ENCODE measurements at regions not wholly inside any gene's neighbourhood (a gene's known extent, or its start where the extent isn't known, plus 50 kb on each side); places are given as distances from the start of the nearest gene placed in this dataset.

DNA sequence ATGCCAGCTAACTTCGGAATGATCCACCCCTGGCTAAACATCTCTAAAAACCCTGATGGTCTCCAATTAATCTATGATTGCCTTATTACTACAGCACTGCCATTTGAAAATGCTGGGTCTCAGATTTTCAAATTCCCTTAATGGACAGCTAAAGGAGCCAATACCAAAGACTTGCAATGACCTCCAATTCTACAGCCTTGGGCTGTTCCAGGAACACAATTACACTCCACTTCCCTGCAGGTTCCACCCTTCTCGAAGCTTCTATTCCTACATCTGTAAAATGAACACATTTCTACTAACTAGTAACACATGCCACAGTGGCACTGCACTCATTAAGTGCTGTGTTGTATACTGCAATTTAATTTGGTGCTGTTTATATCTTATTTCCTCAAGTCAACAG is 85.7 kb upstream of the AK4 start:
- Histone ChIP-seq H3K9me3 (replicated peaks; ENCODE audit: control insufficient read depth, insufficient read depth, low read length) (no peaks in the 10 kb centered on the region), H3K79me2 (ENCODE audit: control insufficient read depth, insufficient read depth, low read length) (no peaks in the 10 kb centered on the region), H3K27ac (ENCODE audit: insufficient read depth, low read depth, low read length) (no peak overlapping the region), H2AFZ (ENCODE audit: low read depth, low read length) (no peak overlapping the region), H3K4me1 (ENCODE audit: control insufficient read depth, extremely low read depth, insufficient read depth, low read length) (peaks cover 8% of the 10 kb centered on the region), H3K9me1 (replicated peaks; ENCODE audit: control insufficient read depth, extremely low read depth, insufficient read depth, low read length) (no peaks in the 10 kb centered on the region), H4K20me1 (replicated peaks; ENCODE audit: control insufficient read depth, extremely low read depth, insufficient read depth, low read length) (no peaks in the 10 kb centered on the region), H3K4me3 (replicated peaks in 1 of 3; ENCODE audit: insufficient read depth in 1 of 3, low read depth in 1 of 3, low read length in 3 of 3) (no peak overlapping the region), H3K9ac (replicated peaks; ENCODE audit: extremely low read depth, insufficient read depth, low read length) (no peak overlapping the region), H3K36me3 (ENCODE audit: control insufficient read depth in 2 of 2, extremely low read depth in 1 of 2, insufficient read depth in 2 of 2, low read length in 2 of 2) (peaks cover 0 to 5% of the 10 kb centered on the region in 2 experiments), H3K27me3 (ENCODE audit: control insufficient read depth in 2 of 2, insufficient read depth in 2 of 2, low read length in 2 of 2) (no peaks in the 10 kb centered on the region), H3K4me2 (ENCODE audit: insufficient read depth, low read length) (no peak overlapping the region)
- POLR2A ChIA-PET = no interaction called here
- CTCF ChIA-PET = interaction anchor here (1.0 to 2.5 kb wide), 4 partner anchors 13 to 626 kb away, joined by 4 to 13 read pairs (median 6); no protein-coding TSS in a partner anchor
- TF ChIP-seq EZH2 (IDR thresholded peaks at IDR 0.05; ENCODE audit: borderline replicate concordance, low read depth, low read length, severe bottlenecking) = no peak
- no peak for TF ChIP-seq JUN (IDR thresholded peaks at IDR 0.05; ENCODE audit: borderline replicate concordance, insufficient read depth, insufficient read length, low read depth)
- no peak for TF ChIP-seq FOS (IDR thresholded peaks at IDR 0.05; ENCODE audit: borderline replicate concordance, insufficient read depth, low read length)
- TF ChIP-seq, protein P1, sequence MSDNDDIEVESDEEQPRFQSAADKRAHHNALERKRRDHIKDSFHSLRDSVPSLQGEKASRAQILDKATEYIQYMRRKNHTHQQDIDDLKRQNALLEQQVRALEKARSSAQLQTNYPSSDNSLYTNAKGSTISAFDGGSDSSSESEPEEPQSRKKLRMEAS (IDR thresholded peaks at IDR 0.05; ENCODE audit: insufficient read depth, insufficient read length) = no peak
- TF ChIP-seq GATA2 (IDR thresholded peaks at IDR 0.05; ENCODE audit: insufficient read depth, insufficient read length, low read depth, low read length) = no peak
- no peak for TF ChIP-seq POLR2AphosphoS5 (IDR thresholded peaks at IDR 0.05; ENCODE audit: insufficient read depth, low read depth, low read length)
- TF ChIP-seq, protein P2, sequence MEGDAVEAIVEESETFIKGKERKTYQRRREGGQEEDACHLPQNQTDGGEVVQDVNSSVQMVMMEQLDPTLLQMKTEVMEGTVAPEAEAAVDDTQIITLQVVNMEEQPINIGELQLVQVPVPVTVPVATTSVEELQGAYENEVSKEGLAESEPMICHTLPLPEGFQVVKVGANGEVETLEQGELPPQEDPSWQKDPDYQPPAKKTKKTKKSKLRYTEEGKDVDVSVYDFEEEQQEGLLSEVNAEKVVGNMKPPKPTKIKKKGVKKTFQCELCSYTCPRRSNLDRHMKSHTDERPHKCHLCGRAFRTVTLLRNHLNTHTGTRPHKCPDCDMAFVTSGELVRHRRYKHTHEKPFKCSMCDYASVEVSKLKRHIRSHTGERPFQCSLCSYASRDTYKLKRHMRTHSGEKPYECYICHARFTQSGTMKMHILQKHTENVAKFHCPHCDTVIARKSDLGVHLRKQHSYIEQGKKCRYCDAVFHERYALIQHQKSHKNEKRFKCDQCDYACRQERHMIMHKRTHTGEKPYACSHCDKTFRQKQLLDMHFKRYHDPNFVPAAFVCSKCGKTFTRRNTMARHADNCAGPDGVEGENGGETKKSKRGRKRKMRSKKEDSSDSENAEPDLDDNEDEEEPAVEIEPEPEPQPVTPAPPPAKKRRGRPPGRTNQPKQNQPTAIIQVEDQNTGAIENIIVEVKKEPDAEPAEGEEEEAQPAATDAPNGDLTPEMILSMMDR (IDR thresholded peaks at IDR 0.05; ENCODE audit: extremely low read depth in 1 of 2, insufficient read depth in 1 of 2, low read depth in 1 of 2, low read length in 2 of 2) = no peak
- TF ChIP-seq MYC (IDR thresholded peaks at IDR 0.05; ENCODE audit: low read depth, low read length) = no peak
- no peak for TF ChIP-seq POLR2A (IDR thresholded peaks at IDR 0.05; ENCODE audit: low read depth, low read length)
- no peak for DNase-seq (ENCODE audit: low read depth, low spot score)
- intact Hi-C loops (cut with micrococcal nuclease) (loop anchor here (5.0 to 10.0 kb wide), 3 partner anchors 465 to 1382 kb away; no protein-coding TSS in a partner anchor), dilution Hi-C loops (cut with MboI; ENCODE audit: extremely low pct_ligation_motif_present, low sequenced_read_pairs) (no loop called here)
- no peak for FAIRE-seq
- BruUV-seq (replicated peaks) = no TSS peak
